Activated CD4-positive, alpha-beta T cell treated with anti-CD3 and anti-CD28 coated beads, Interleukin-2, amount 50 U/mL, for 16 hours (primary cell): ENCODE measurements at regions not wholly inside any gene's neighbourhood (a gene's known extent, or its start where the extent isn't known, plus 50 kb on each side); places are given as distances from the start of the nearest gene placed in this dataset.

Experiments used
- DNase-seq: peaks from one replicate; pipeline ENCODE4 v3.0.0-alpha.2; 2020

- DNase-seq = no peak
Measured at GRCh38 chr18:67282796-67283195, 233.7 kb downstream of the DSEL start.

- DNase-seq = no peak
Measured at GRCh38 chr18:67281746-67282145, 234.8 kb downstream of the DSEL start.

- no peak for DNase-seq
Measured at GRCh38 chr18:67280486-67281242, 235.9 kb downstream of the DSEL start.

GRCh38 chr18:67279988-67280387 is 236.5 kb downstream of the DSEL start:
- no peak for DNase-seq

- no peak for DNase-seq
Measured at GRCh38 chr18:67278984-67279383, 237.5 kb downstream of the DSEL start.

- DNase-seq = no peak
Measured at GRCh38 chr18:67276638-67277037, 239.9 kb downstream of the DSEL start.

GRCh38 chr18:67273288-67273687 is 243.2 kb downstream of the DSEL start:
- no peak for DNase-seq

- DNase-seq = no peak
Measured at GRCh38 chr18:67269206-67269605, 247.3 kb downstream of the DSEL start.

- no peak for DNase-seq
Measured at GRCh38 chr18:67268530-67268929, 248.0 kb downstream of the DSEL start.

- no peak for DNase-seq
Measured at GRCh38 chr18:67266246-67267237, 250.0 kb downstream of the DSEL start.

- peak; percentile 48 for DNase-seq
Measured at GRCh38 chr18:67265464-67266245, 250.9 kb downstream of the DSEL start.

- DNase-seq = no peak
Measured at GRCh38 chr18:67261931-67262552, 254.5 kb downstream of the DSEL start.

- no peak for DNase-seq
Measured at GRCh38 chr18:67260841-67261240, 255.7 kb downstream of the DSEL start.

- DNase-seq = no peak
Measured at GRCh38 chr18:67250776-67251424, 265.6 kb downstream of the DSEL start.

- peak; percentile 16 for DNase-seq
Measured at GRCh38 chr18:67243799-67244587, 272.5 kb downstream of the DSEL start.

GRCh38 chr18:67242001-67242400 is 274.5 kb downstream of the DSEL start:
- DNase-seq = no peak

- DNase-seq = no peak
Measured at GRCh38 chr18:67241299-67241698, 275.2 kb downstream of the DSEL start.

GRCh38 chr18:67239826-67240225 is 276.7 kb downstream of the DSEL start:
- no peak for DNase-seq

- DNase-seq = no peak
Measured at GRCh38 chr18:67232991-67233390, 283.5 kb downstream of the DSEL start.

- DNase-seq = no peak
Measured at GRCh38 chr18:67232406-67232805, 284.1 kb downstream of the DSEL start.

- no peak for DNase-seq
Measured at GRCh38 chr18:67222887-67223286, 293.6 kb downstream of the DSEL start.
